AG20443 (cell line): ENCODE measurements at regions not wholly inside any gene's neighbourhood (a gene's known extent, or its start where the extent isn't known, plus 50 kb on each side); places are given as distances from the start of the nearest gene placed in this dataset.
"Not testable (repeated sequence)": the region's sequence is repeated elsewhere in the genome, so short reads cannot be mapped to it uniquely, and the experiment has no call there.

ENCODE experiments used
- DNase-seq: peaks from one replicate; pipeline ENCODE4 v3.0.0; 2012; ENCODE audit warnings: low spot score, mixed read lengths

DNA sequence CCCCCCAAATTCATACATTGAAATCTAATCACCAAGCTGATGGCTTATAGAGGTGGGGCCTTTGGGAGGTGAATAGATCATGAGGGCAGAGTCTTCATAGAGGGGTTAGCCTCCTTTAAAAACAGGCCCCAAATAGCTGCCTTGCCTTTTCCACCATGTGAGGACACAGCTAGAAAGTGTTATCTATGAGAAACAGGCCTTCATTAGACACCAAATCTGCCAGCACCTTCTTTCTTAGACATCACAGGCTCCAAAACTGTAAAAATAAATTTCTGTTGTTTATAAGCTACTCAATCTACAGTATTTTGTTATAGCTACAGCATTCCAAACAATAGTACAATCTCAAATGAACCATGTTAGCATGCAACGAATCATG lies 459.3 kb upstream of the GCFC2 start:
- DNase-seq: no peak

DNA sequence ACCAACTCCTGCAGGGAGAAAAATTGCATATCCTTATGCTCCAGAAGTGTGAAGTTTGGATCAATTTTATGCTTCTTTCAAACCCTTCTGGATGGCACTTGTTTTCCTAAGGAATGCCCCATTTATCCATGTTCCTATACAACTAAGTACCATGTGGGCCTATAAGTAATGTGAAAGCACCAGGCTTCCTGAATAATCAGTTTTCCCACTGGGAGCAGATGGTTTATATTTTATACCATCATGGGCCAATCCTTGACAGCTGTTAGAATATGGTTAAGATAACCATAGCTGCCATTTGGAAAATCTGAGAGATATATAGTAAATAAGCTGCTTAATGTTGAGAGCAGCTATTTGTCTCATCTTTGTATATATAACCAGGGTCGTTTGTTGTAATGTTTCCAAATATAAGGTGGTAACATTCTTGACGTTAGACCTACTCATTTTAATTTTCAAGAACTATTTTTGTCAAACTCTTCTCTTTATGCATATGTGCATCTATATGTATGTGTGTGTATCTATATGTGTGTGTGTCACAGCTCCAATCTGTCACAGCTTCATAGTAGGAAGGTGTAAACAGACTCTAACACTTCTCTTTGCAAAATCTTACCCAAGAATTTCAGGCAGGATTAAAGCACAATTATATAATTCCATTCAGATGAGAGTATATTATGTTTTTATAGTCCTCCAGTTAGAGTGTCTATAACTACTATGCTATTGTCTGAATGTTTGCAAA lies 458.7 kb upstream of the GCFC2 start:
- DNase-seq: no peak

DNA sequence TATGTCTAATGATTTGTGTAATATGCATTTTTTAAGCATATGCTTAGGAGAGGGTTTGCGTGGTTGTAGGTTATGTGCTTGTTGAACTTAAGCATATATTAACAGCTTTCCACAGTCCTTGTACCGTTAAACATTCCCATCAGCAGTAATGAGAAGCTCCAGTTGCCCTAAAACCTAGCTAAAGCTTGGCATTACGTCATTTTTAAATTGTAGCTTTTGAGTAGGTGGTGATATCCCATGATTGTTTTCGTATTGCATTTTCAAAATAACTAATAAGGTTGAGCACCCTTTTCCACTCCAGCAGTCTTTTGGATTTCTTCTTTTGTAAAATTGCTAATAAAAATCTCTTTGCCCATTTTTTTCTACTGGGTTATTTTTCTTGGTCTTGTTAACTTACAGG lies 453.1 kb upstream of the GCFC2 start:
- no peak for DNase-seq

DNA sequence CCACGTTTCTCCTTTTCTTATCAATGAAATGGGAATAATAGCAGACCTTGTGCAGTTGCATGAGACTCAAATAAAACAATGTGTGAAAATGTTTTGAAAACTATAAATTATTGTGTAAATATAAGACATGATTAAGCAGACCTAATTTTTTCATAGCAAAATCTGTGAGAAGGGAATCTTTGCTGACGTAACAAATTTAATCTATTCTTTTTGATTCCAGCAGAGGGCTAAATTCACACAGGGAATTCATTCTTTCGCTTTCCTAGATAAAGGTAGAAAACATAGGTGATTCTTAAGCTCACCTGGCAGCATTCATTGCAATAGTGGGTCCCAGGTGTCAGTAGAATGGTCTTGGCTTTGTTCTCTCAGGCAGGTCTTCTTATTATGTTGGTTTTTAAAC lies 450.0 kb upstream of the GCFC2 start:
- no peak for DNase-seq

DNA sequence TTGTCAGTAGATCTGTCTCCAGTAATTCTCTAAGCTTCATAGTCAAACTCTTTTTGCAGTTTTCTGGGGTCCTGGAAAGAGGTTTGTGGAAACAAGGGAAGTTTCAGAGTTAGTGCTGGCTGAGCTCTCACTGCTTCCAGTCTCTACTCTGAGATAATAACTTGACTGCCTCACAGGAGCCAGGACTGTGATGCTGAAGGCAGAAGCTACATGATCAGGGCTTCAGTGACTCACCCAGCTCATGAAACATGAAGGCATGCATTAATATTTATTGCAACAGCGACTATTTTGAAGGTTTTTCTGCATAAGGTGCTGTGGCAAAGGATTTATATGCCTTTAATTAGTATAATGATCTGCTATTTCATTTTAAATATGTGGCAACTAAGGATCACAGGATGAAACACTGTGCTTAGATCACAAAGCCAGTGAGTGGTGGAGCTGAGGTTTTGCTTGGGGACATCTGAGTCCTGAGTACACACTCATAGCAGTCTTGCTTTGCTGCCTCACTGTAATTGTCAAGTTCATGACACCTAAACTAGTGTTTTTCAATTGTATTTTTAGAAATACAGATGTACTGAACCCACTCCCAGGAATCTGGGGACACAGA lies 448.4 kb upstream of the GCFC2 start:
- no peak for DNase-seq

DNA sequence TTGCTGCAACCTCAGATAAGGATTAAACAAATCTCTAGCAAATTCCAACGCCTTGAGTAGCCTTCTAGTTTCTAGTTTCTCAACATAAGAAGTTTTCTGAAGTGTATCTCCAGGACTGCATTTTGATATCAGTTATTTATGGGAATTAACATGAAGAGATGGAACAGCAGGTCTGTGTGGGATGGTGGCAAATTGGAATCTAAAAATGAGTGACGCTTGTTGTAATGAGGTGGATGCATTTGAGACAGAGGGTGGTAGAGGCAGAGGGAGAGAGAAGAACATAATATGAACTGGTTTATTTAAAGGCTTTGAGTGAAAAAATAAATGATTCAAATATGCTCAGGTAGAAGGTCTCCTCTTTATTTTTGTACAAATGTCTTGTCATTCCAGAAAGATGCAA lies 446.8 kb upstream of the GCFC2 start:
- no peak for DNase-seq

DNA sequence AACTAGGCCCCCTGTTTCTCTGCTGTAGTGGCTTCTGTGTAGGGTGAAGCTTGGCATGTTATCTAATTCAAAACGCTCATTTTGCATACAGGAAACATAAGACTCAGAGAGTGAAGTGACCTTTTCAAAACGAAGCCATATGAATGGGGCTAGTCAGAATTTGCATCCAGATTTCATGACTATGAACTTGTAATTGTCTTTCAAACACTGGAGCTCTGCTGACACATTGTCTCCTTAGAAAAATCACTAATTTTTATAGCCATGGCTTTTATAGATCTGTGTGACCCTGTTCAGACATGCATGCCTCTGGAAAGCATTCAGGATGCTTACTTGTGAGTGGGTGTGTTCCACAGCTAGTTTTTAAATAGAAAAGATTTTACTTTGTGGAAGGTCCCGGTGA lies 444.3 kb upstream of the GCFC2 start:
- DNase-seq: no peak

DNA sequence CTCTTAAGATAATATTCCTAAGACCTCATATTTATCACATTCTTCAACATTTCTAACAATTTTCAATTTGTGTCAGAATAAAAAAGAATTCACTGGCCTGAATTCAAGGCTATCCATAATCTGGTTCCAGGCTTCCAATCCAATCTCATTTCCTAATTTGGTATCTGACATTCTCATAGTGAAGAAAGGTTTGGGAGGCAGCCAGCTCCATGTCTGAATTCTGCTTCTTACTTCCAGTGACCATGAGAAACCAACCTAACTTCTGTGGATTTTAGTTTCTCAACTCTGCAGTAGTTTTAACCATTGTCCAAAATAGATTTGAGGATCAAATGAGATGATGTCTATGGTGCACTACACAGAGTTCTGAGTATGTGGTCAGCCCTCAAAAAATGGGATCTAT lies 439.1 kb upstream of the GCFC2 start:
- no peak for DNase-seq

GRCh38 chr2:76139303-76139702 lies 428.6 kb upstream of the GCFC2 start:
- not testable (repeated sequence) for DNase-seq

- no peak for DNase-seq
Measured at GRCh38 chr2:76128622-76129021, 417.9 kb upstream of the GCFC2 start.

- no peak for DNase-seq
Measured at GRCh38 chr2:76120176-76120575, 409.5 kb upstream of the GCFC2 start.

- DNase-seq: no peak
Measured at GRCh38 chr2:76089683-76090082, 379.0 kb upstream of the GCFC2 start.

- no peak for DNase-seq
Measured at GRCh38 chr2:76083248-76083647, 372.5 kb upstream of the GCFC2 start.

GRCh38 chr2:76082509-76082908 lies 371.8 kb upstream of the GCFC2 start:
- no peak for DNase-seq

DNA sequence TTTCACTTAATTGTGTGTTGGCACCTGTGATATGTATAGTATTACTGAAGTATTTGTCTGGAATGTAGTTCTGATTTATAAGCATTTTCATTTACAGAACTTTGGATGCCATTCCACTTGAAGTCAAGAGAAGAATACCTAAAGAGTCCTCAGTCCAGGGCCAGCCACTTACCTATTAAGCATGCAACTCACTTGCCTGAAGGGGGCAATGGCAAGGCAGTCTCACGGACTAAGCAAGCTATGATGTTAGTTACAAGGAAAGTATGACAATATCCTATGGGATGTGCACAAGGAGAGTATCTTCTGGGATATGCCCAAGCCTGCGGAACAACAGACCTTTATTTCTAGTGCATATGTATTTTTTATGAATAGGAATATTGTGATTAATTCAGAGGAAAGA lies 369.4 kb upstream of the GCFC2 start:
- DNase-seq: no peak

DNA sequence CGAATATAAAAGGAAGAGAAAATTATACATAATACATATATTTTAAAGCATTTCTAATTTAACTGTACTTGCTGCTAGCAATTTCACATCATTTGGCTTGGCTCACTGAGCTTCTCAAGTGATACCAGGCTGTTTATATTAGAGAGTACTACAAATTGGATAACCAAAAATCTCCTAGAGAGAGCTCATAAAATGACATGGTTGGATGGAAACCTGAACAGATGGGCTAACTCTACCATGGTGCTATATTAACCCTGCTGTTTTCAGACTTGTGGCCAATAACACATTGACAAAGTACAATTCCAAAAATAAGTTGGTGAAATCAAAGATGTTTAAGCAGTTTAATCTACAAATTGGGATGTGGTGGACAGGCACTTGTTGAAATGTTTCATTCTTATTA lies 364.4 kb upstream of the GCFC2 start:
- no peak for DNase-seq

DNA sequence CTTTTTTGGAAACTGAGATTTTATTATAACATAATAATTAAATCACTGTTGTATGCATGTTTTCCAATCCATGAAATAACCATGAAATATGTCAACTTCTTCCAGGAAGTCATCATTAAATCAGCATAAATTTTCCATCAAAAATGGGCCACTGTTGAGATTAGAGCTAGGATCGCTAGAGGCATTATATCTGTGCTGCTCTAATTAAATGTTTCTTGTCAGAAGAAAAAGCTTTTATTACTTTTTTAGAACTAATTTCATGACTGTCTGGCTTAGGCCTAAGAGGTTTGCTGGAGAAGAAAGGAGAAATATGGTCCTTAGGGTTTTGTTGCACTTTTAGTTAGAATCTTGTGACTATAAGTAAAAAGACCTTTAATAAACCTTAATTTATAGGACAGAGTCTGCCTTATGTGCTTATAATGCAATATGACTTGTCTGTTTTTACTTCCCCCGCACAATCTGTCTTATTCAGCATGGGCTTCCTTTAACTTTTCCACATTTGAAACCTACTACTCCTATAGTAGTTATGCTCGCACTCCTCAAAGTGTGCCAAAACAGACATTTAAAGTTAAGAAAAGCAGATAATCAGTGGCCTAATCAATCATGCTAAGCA lies 363.4 kb upstream of the GCFC2 start:
- no peak for DNase-seq

DNA sequence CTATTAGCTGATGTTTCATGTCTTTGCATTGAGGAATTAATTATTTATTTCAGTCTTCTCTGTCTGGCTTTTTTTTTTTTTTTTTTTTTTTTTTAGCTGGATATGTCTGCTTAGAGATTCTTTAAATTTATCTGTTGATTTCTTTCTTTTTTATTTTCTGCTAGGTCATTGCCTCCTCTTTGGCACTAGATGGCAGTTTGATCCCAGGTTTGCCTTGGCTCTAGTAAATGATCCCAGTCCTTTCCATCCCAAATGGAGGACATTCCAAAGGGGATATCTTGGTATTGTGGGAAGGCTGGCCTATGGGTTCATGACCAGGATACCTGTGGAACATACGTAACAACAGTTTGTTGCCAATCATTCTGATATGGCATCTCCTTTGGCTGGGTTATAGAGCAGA lies 339.5 kb upstream of the GCFC2 start:
- no peak for DNase-seq

- DNase-seq: no peak
Measured at GRCh38 chr2:76044701-76045100, 334.0 kb upstream of the GCFC2 start.

- DNase-seq: no peak
Measured at GRCh38 chr2:76039505-76039904, 328.8 kb upstream of the GCFC2 start.

- DNase-seq: no peak
Measured at GRCh38 chr2:76027761-76028160, 317.0 kb upstream of the GCFC2 start.

DNA sequence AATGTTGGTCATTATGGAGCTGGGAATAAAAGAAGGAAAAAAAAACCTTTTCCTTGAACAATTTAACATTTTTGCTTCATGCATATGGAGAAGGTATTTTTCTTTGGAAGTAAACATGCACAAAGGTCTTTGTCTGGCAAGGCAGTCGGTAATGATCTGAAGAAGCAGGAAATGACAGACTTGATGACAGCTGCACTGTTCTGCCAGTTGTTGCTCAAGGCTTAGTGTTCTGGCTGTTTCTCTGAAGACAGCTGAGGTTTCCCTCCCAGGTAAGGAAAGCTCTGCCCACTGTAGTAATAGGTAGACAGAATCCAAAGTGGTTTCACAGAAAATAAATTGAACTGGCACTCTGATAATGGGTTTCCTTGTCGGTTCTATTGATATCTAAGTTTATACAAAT lies 308.4 kb upstream of the GCFC2 start:
- no peak for DNase-seq

DNA sequence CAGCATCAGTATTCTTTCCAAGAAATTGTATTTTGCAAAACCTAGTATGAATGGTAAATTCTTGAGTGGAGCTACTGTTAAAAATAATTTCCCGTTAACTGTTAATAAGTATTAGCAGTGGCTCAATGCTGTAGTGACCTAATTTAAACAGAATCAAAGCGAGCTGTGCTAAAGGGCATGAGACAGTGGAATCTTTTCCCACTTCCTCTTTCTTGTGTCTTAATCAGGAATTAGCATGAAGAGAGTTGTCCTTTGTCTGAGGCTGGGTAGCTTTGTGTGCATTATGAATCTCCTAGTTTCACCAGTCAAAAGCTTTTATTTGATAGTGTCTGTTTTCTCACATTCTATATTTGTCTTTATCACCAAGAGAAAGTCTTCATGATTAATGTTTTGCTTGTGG lies 298.8 kb upstream of the GCFC2 start:
- DNase-seq: no peak
